ENCODE measurements at regions not wholly inside any gene's neighbourhood (a gene's known extent, or its start where the extent isn't known, plus 50 kb on each side); places are given as distances from the start of the nearest gene placed in this dataset.
"Not testable (repeated sequence)": the region's sequence is repeated elsewhere in the genome, so short reads cannot be mapped to it uniquely, and the experiment has no call there.

GRCh38 chr12:124140944-124141486 is 153.9 kb upstream of the RFLNA start:
- H3K36me3 Mint-ChIP-seq (ENCODE audit: low read depth, unreplicated experiment): peaks cover 9% of the 10 kb centered on the region
- no peaks in the 10 kb centered on the region for H3K9me3 Mint-ChIP-seq (ENCODE audit: unreplicated experiment)
- H3K4me1 Mint-ChIP-seq (ENCODE audit: unreplicated experiment): peaks cover 5% of the 10 kb centered on the region
- H3K27ac Mint-ChIP-seq (ENCODE audit: unreplicated experiment): no peak overlapping the region
- TF ChIP-seq CTCF (IDR thresholded peaks at IDR 0.05; ENCODE audit: unreplicated experiment): no peak
- DNase-seq (ENCODE audit: low spot score): no peak
- H3K4me3 Mint-ChIP-seq (ENCODE audit: unreplicated experiment): no peak overlapping the region
- H3K27me3 Mint-ChIP-seq (ENCODE audit: unreplicated experiment): no peaks in the 10 kb centered on the region

- H3K27me3 Mint-ChIP-seq (ENCODE audit: unreplicated experiment); H3K4me1 Mint-ChIP-seq (ENCODE audit: unreplicated experiment); H3K9me3 Mint-ChIP-seq (ENCODE audit: unreplicated experiment); H3K27ac Mint-ChIP-seq (ENCODE audit: unreplicated experiment); H3K4me3 Mint-ChIP-seq (ENCODE audit: unreplicated experiment); DNase-seq (ENCODE audit: low spot score); H3K36me3 Mint-ChIP-seq (ENCODE audit: low read depth, unreplicated experiment): not testable (repeated sequence)
Observed at GRCh38 chr12:124141611-124142010, 153.3 kb upstream of the RFLNA start.

GRCh38 chr12:124142395-124143035 is 152.4 kb upstream of the RFLNA start:
- no peak for DNase-seq (ENCODE audit: low spot score)
- H3K27me3 Mint-ChIP-seq (ENCODE audit: unreplicated experiment): peaks cover 3% of the 10 kb centered on the region
- H3K4me1 Mint-ChIP-seq (ENCODE audit: unreplicated experiment): peaks cover 6% of the 10 kb centered on the region
- TF ChIP-seq CTCF (IDR thresholded peaks at IDR 0.05; ENCODE audit: unreplicated experiment): no peak
- H3K36me3 Mint-ChIP-seq (ENCODE audit: low read depth, unreplicated experiment): peaks cover 9% of the 10 kb centered on the region
- H3K27ac Mint-ChIP-seq (ENCODE audit: unreplicated experiment): no peak overlapping the region
- H3K9me3 Mint-ChIP-seq (ENCODE audit: unreplicated experiment): no peaks in the 10 kb centered on the region
- no peak overlapping the region for H3K4me3 Mint-ChIP-seq (ENCODE audit: unreplicated experiment)

GRCh38 chr12:124143726-124144125 is 151.2 kb upstream of the RFLNA start:
- Mint-ChIP-seq H3K27ac (ENCODE audit: unreplicated experiment) (no peak overlapping the region), H3K9me3 (ENCODE audit: unreplicated experiment) (no peaks in the 10 kb centered on the region), H3K27me3 (ENCODE audit: unreplicated experiment) (peaks cover 5% of the 10 kb centered on the region), H3K36me3 (ENCODE audit: low read depth, unreplicated experiment) (peaks cover 9% of the 10 kb centered on the region), H3K4me1 (ENCODE audit: unreplicated experiment) (peaks cover 14% of the 10 kb centered on the region), H3K4me3 (ENCODE audit: unreplicated experiment) (no peak overlapping the region)
- no peak for DNase-seq (ENCODE audit: low spot score)
- TF ChIP-seq CTCF (IDR thresholded peaks at IDR 0.05; ENCODE audit: unreplicated experiment): no peak

- no peak for TF ChIP-seq CTCF (IDR thresholded peaks at IDR 0.05; ENCODE audit: unreplicated experiment)
- H3K36me3 Mint-ChIP-seq (ENCODE audit: low read depth, unreplicated experiment): peaks cover 9% of the 10 kb centered on the region
- H3K9me3 Mint-ChIP-seq (ENCODE audit: unreplicated experiment): no peaks in the 10 kb centered on the region
- peaks cover 6% of the 10 kb centered on the region for H3K27me3 Mint-ChIP-seq (ENCODE audit: unreplicated experiment)
- H3K4me1 Mint-ChIP-seq (ENCODE audit: unreplicated experiment): peaks cover 16% of the 10 kb centered on the region
- H3K27ac Mint-ChIP-seq (ENCODE audit: unreplicated experiment): no peak overlapping the region
- H3K4me3 Mint-ChIP-seq (ENCODE audit: unreplicated experiment): no peak overlapping the region
- no peak for DNase-seq (ENCODE audit: low spot score)
Observed at GRCh38 chr12:124144531-124145194, 150.2 kb upstream of the RFLNA start.

Measured in endothelial cell (in vitro differentiated cells).